22Rv1 (cell line): ENCODE measurements at regions not wholly inside any gene's neighbourhood (a gene's known extent, or its start where the extent isn't known, plus 50 kb on each side); places are given as distances from the start of the nearest gene placed in this dataset.
A peak's percentile ranks its signal among the peaks of the same experiment; 100 is the strongest.

Source experiments
- CTCF ChIP-seq: fragments of 450-650 bp; IDR thresholded peaks from 2 replicates; pipeline ENCODE4 v1.5.1; 2017; ENCODE audit warnings: mild to moderate bottlenecking
- ZFX ChIP-seq: fragments of 450-650 bp; IDR thresholded peaks from 2 replicates; pipeline ENCODE4 v1.6.1; 2017; ENCODE audit warnings: antibody characterized with exemption, borderline replicate concordance

DNA sequence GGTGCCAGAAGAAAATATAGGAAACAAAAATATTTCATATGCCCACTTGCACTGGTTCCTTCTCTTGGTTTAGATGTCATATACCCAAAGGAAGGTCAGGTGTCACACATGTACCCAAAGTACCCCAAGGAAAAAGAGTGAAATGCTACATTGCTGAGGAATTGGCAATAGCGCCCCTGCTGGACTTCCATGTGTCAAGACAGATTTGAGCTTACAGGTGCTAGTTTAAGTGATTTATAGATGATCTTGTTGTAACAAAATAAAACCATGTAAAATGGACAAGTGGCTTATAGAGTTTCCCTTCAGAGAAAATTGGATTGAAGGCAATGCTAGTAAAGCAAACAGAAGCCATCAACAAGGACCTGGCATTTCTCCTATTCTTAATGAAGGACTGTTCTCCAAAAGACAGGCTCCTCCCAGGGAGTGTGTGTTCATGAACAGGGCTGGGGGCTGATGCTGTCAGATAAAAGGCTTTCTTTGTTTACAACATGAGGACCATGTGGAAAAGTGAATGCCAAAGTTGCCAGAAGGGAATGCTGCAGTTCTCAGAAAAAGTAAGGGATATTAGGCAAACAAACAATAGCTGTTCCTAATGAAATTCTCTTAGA, 64.3 kb upstream of the PAK5 start:
- peak; percentile 81 for TF ChIP-seq CTCF
- no peak for TF ChIP-seq ZFX
